DMS53 treated with DMSO at 0.1 percent for 48 hours (cell line): ENCODE measurements at regions not wholly inside any gene's neighbourhood (a gene's known extent, or its start where the extent isn't known, plus 50 kb on each side); places are given as distances from the start of the nearest gene placed in this dataset.
A peak's percentile ranks its signal among the peaks of the same experiment; 100 is the strongest.

Experiments
- DNase-seq: peaks from one replicate; lab custom pipeline; 2025; ENCODE audit not compliant: unreplicated experiment; lab: John Stamatoyannopoulos, UW

- DNase-seq = no peak
These were observed 177.1 kb downstream of the IRS1 start for GRCh38 chr2:226622484-226622883.

- no peak for DNase-seq
These were observed 179.4 kb downstream of the IRS1 start for GRCh38 chr2:226620176-226620575.

- DNase-seq = no peak
These were observed 179.9 kb downstream of the IRS1 start for GRCh38 chr2:226619707-226620106.

GRCh38 chr2:226618875-226619605, 180.6 kb downstream of the IRS1 start:
- no peak for DNase-seq

GRCh38 chr2:226618544-226618874, 181.1 kb downstream of the IRS1 start:
- DNase-seq = no peak

GRCh38 chr2:226615891-226616290, 183.7 kb downstream of the IRS1 start:
- no peak for DNase-seq

GRCh38 chr2:226611944-226612318, 187.7 kb downstream of the IRS1 start:
- no peak for DNase-seq

- no peak for DNase-seq
These were observed 188.2 kb downstream of the IRS1 start for GRCh38 chr2:226611196-226611943.

- no peak for DNase-seq
These were observed 190.3 kb downstream of the IRS1 start for GRCh38 chr2:226609366-226609765.

GRCh38 chr2:226608451-226608850, 191.2 kb downstream of the IRS1 start:
- DNase-seq = no peak

- DNase-seq = no peak
These were observed 192.2 kb downstream of the IRS1 start for GRCh38 chr2:226607379-226607778.

GRCh38 chr2:226605642-226606041, 194.0 kb downstream of the IRS1 start:
- DNase-seq = no peak

- no peak for DNase-seq
These were observed 196.0 kb downstream of the IRS1 start for GRCh38 chr2:226603606-226604005.

- DNase-seq = no peak
These were observed 197.5 kb downstream of the IRS1 start for GRCh38 chr2:226601881-226602662.

GRCh38 chr2:226600802-226601201, 198.8 kb downstream of the IRS1 start:
- no peak for DNase-seq

- DNase-seq = no peak
These were observed 199.4 kb downstream of the IRS1 start for GRCh38 chr2:226600184-226600583.

GRCh38 chr2:226589043-226589442, 210.6 kb downstream of the IRS1 start:
- DNase-seq = no peak

- no peak for DNase-seq
These were observed 214.5 kb downstream of the IRS1 start for GRCh38 chr2:226585130-226585561.

GRCh38 chr2:226584518-226585055, 215.0 kb downstream of the IRS1 start:
- no peak for DNase-seq

GRCh38 chr2:226583715-226584114, 215.9 kb downstream of the IRS1 start:
- DNase-seq = peak; percentile 11

- DNase-seq = no peak
These were observed 218.0 kb downstream of the IRS1 start for GRCh38 chr2:226581661-226582060.

GRCh38 chr2:226581004-226581403, 218.6 kb downstream of the IRS1 start:
- no peak for DNase-seq
